ENCODE measurements at regions not wholly inside any gene's neighbourhood (a gene's known extent, or its start where the extent isn't known, plus 50 kb on each side); places are given as distances from the start of the nearest gene placed in this dataset.

DNA sequence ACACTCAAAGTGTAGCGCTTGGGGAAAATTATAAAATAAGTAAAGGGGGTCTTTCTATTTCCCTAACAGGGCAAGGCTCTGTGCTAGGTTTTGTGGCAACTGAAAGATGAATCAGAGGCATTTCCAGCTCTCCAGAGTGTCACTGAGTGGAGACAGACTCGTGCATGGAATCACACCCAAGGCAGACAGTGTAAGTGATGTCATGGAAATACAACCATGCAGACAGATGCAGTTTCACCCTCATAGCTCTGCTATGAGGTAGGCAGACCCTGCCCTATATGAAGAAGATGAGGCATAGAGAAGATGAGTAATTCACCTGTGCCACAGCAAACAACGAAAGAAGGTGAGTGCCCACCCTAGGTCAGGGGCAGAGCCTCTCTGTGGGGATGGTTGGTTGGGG, 57.2 kb upstream of the PITRM1 start:
- TF ChIP-seq, protein P1, sequence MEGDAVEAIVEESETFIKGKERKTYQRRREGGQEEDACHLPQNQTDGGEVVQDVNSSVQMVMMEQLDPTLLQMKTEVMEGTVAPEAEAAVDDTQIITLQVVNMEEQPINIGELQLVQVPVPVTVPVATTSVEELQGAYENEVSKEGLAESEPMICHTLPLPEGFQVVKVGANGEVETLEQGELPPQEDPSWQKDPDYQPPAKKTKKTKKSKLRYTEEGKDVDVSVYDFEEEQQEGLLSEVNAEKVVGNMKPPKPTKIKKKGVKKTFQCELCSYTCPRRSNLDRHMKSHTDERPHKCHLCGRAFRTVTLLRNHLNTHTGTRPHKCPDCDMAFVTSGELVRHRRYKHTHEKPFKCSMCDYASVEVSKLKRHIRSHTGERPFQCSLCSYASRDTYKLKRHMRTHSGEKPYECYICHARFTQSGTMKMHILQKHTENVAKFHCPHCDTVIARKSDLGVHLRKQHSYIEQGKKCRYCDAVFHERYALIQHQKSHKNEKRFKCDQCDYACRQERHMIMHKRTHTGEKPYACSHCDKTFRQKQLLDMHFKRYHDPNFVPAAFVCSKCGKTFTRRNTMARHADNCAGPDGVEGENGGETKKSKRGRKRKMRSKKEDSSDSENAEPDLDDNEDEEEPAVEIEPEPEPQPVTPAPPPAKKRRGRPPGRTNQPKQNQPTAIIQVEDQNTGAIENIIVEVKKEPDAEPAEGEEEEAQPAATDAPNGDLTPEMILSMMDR (IDR thresholded peaks at IDR 0.05; ENCODE audit: low read depth, low read length): no peak
- no peak for TF ChIP-seq POLR2A (IDR thresholded peaks at IDR 0.05; ENCODE audit: extremely low read depth, insufficient read length)
